HepG2 (cell line): ENCODE measurements at regions not wholly inside any gene's neighbourhood (a gene's known extent, or its start where the extent isn't known, plus 50 kb on each side); places are given as distances from the start of the nearest gene placed in this dataset.

ENCODE experiments used
- KLF16 ChIP-seq, 2 experiments: sonication (generic) in 1 of 2; formaldehyde crosslinking in 1 of 2; IDR thresholded peaks; 2 replicates each; pipeline versions ENCODE4 v1.6.1 to v1.8.0; 2016 to 2023; ENCODE audit warnings: missing genetic modification reagents in 2 of 2, missing compliant biosample characterization in 1 of 2
- ZNF430 ChIP-seq: sonication (generic); formaldehyde crosslinking; IDR thresholded peaks from 2 replicates; pipeline ENCODE4 v1.9.0; 2021; ENCODE audit warnings: mild to moderate bottlenecking, missing genetic modification reagents
- ZNF451 ChIP-seq: sonication (generic); formaldehyde crosslinking; IDR thresholded peaks from 2 replicates; pipeline ENCODE4 v1.5.0; 2020; ENCODE audit warnings: mild to moderate bottlenecking, missing genetic modification reagents
- ZNF598 ChIP-seq: sonication (generic); formaldehyde crosslinking; IDR thresholded peaks from 2 replicates; pipeline ENCODE4 v1.5.1; 2020; ENCODE audit warnings: mild to moderate bottlenecking, missing genetic modification reagents, borderline replicate concordance
- ZNF792 ChIP-seq: IDR thresholded peaks from 2 replicates; pipeline ENCODE4 v1.6.1; 2016
- TF ChIP-seq, protein P1 (sequence below): sonication (generic); formaldehyde crosslinking; IDR thresholded peaks from 2 replicates; pipeline ENCODE4 v1.5.0; 2020; ENCODE audit warnings: mild to moderate bottlenecking, missing genetic modification reagents, borderline replicate concordance
- TF ChIP-seq, protein P2 (sequence below), 2 experiments: fragments of 450-650 bp in 1 of 2; sonication (generic) in 1 of 2; formaldehyde crosslinking in 1 of 2; IDR thresholded peaks; 2 replicates each; pipeline versions ENCODE4 v1.6.1 to v1.8.0; 2016 to 2022; ENCODE audit warnings: antibody characterized with exemption in 1 of 2, mild to moderate bottlenecking in 1 of 2, missing genetic modification reagents in 1 of 2
- TF ChIP-seq, protein P3 (sequence below): sonication (generic); formaldehyde crosslinking; IDR thresholded peaks from 2 replicates; pipeline ENCODE4; 2020; ENCODE audit warnings: missing genetic modification reagents, mild to moderate bottlenecking, borderline replicate concordance

DNA sequence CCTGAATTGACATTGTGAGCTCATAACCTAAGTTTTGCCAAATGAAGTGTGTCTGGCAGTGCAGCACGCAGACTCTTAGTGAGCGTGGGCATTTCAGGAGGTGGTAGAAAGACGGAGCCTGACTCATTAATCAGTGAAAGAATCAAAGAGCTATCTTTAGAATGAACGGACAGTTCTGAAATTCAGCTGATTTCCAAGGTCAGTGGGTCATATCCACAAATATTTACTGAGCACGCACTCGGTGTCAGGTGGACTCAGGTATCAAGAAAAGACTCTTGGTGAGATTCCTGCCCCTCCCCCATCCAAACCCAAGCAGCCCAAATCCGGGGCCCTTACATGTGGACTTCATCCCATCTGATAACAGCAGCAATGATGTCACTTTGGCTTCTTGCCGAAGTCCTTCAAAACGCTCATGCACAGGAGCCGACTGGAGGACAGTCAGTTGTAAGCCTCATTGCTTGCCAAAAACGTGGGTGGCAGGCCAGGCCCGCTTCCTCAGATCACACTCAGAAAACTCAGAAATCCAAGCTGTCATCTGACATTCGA, 185.8 kb downstream of the HS3ST3A1 start (continued):
- TF ChIP-seq, protein P1, sequence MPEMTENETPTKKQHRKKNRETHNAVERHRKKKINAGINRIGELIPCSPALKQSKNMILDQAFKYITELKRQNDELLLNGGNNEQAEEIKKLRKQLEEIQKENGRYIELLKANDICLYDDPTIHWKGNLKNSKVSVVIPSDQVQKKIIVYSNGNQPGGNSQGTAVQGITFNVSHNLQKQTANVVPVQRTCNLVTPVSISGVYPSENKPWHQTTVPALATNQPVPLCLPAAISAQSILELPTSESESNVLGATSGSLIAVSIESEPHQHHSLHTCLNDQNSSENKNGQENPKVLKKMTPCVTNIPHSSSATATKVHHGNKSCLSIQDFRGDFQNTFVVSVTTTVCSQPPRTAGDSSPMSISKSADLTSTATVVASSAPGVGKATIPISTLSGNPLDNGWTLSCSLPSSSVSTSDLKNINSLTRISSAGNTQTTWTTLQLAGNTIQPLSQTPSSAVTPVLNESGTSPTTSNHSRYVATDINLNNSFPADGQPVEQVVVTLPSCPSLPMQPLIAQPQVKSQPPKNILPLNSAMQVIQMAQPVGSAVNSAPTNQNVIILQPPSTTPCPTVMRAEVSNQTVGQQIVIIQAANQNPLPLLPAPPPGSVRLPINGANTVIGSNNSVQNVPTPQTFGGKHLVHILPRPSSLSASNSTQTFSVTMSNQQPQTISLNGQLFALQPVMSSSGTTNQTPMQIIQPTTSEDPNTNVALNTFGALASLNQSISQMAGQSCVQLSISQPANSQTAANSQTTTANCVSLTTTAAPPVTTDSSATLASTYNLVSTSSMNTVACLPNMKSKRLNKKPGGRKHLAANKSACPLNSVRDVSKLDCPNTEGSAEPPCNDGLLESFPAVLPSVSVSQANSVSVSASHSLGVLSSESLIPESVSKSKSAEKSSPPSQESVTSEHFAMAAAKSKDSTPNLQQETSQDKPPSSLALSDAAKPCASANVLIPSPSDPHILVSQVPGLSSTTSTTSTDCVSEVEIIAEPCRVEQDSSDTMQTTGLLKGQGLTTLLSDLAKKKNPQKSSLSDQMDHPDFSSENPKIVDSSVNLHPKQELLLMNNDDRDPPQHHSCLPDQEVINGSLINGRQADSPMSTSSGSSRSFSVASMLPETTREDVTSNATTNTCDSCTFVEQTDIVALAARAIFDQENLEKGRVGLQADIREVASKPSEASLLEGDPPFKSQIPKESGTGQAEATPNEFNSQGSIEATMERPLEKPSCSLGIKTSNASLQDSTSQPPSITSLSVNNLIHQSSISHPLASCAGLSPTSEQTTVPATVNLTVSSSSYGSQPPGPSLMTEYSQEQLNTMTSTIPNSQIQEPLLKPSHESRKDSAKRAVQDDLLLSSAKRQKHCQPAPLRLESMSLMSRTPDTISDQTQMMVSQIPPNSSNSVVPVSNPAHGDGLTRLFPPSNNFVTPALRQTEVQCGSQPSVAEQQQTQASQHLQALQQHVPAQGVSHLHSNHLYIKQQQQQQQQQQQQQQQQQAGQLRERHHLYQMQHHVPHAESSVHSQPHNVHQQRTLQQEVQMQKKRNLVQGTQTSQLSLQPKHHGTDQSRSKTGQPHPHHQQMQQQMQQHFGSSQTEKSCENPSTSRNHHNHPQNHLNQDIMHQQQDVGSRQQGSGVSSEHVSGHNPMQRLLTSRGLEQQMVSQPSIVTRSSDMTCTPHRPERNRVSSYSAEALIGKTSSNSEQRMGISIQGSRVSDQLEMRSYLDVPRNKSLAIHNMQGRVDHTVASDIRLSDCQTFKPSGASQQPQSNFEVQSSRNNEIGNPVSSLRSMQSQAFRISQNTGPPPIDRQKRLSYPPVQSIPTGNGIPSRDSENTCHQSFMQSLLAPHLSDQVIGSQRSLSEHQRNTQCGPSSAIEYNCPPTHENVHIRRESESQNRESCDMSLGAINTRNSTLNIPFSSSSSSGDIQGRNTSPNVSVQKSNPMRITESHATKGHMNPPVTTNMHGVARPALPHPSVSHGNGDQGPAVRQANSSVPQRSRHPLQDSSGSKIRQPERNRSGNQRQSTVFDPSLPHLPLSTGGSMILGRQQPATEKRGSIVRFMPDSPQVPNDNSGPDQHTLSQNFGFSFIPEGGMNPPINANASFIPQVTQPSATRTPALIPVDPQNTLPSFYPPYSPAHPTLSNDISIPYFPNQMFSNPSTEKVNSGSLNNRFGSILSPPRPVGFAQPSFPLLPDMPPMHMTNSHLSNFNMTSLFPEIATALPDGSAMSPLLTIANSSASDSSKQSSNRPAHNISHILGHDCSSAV (CRISPR knock-in tag) = no peak
- TF ChIP-seq, protein P2, sequence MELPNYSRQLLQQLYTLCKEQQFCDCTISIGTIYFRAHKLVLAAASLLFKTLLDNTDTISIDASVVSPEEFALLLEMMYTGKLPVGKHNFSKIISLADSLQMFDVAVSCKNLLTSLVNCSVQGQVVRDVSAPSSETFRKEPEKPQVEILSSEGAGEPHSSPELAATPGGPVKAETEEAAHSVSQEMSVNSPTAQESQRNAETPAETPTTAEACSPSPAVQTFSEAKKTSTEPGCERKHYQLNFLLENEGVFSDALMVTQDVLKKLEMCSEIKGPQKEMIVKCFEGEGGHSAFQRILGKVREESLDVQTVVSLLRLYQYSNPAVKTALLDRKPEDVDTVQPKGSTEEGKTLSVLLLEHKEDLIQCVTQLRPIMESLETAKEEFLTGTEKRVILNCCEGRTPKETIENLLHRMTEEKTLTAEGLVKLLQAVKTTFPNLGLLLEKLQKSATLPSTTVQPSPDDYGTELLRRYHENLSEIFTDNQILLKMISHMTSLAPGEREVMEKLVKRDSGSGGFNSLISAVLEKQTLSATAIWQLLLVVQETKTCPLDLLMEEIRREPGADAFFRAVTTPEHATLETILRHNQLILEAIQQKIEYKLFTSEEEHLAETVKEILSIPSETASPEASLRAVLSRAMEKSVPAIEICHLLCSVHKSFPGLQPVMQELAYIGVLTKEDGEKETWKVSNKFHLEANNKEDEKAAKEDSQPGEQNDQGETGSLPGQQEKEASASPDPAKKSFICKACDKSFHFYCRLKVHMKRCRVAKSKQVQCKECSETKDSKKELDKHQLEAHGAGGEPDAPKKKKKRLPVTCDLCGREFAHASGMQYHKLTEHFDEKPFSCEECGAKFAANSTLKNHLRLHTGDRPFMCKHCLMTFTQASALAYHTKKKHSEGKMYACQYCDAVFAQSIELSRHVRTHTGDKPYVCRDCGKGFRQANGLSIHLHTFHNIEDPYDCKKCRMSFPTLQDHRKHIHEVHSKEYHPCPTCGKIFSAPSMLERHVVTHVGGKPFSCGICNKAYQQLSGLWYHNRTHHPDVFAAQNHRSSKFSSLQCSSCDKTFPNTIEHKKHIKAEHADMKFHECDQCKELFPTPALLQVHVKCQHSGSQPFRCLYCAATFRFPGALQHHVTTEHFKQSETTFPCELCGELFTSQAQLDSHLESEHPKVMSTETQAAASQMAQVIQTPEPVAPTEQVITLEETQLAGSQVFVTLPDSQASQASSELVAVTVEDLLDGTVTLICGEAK (IDR thresholded peaks at IDR 0.05) = no peak
- TF ChIP-seq, protein P2 (CRISPR knock-in tag; IDR thresholded peaks at IDR 0.05) = 0 out of 2 replicates have a peak, but pooled peaks have one; percentile 29
- TF ChIP-seq ZNF598 (CRISPR knock-in tag) (no peak), ZNF792 (CRISPR knock-in tag) (peak; percentile 76), ZNF430 (CRISPR knock-in tag) (peak; percentile 86), KLF16 (CRISPR knock-in tag; IDR thresholded peaks at IDR 0.05) (0 out of 4 replicates have a peak, but pooled peaks of 1 of the 2 experiments have one; percentile 27), ZNF451 (CRISPR knock-in tag) (no peak)
- TF ChIP-seq, protein P3, sequence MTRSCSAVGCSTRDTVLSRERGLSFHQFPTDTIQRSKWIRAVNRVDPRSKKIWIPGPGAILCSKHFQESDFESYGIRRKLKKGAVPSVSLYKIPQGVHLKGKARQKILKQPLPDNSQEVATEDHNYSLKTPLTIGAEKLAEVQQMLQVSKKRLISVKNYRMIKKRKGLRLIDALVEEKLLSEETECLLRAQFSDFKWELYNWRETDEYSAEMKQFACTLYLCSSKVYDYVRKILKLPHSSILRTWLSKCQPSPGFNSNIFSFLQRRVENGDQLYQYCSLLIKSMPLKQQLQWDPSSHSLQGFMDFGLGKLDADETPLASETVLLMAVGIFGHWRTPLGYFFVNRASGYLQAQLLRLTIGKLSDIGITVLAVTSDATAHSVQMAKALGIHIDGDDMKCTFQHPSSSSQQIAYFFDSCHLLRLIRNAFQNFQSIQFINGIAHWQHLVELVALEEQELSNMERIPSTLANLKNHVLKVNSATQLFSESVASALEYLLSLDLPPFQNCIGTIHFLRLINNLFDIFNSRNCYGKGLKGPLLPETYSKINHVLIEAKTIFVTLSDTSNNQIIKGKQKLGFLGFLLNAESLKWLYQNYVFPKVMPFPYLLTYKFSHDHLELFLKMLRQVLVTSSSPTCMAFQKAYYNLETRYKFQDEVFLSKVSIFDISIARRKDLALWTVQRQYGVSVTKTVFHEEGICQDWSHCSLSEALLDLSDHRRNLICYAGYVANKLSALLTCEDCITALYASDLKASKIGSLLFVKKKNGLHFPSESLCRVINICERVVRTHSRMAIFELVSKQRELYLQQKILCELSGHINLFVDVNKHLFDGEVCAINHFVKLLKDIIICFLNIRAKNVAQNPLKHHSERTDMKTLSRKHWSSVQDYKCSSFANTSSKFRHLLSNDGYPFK (CRISPR knock-in tag) = no peak
